H1 (cell line): ENCODE measurements at regions not wholly inside any gene's neighbourhood (a gene's known extent, or its start where the extent isn't known, plus 50 kb on each side); places are given as distances from the start of the nearest gene placed in this dataset.

Source experiments
- BACH1 ChIP-seq: IDR thresholded peaks from 2 replicates; pipeline ENCODE4 v1.6.1; 2012; ENCODE audit warnings: low read length, improper control_type of control experiment
- BCL11A ChIP-seq, 2 experiments: IDR thresholded peaks; one replicate each; pipeline ENCODE4 v1.6.1; 2011; ENCODE audit warnings: low read depth in 2 of 2, low read length in 2 of 2, mild to moderate bottlenecking in 2 of 2
- CHD2 ChIP-seq: IDR thresholded peaks from 2 replicates; pipeline ENCODE4 v1.6.1; 2012; ENCODE audit warnings: low read length, improper control_type of control experiment
- CHD7 ChIP-seq: fragments of 300-600 bp; sonication (generic); IDR thresholded peaks from 2 replicates; pipeline ENCODE4 v1.7.1; 2012; ENCODE audit warnings: low read length, moderate library complexity, mild to moderate bottlenecking, inconsistent platforms; ENCODE audit not compliant: insufficient replicate concordance
- EP300 ChIP-seq, 2 experiments: IDR thresholded peaks; 1 replicate in 1 of 2; 2 replicates in 1 of 2; pipeline ENCODE4 v1.6.1; 2011 to 2012; ENCODE audit warnings: low read depth in 2 of 2, low read length in 2 of 2, mild to moderate bottlenecking in 2 of 2, borderline replicate concordance in 1 of 2, inconsistent platforms in 1 of 2, moderate library complexity in 1 of 2
- JUN ChIP-seq: IDR thresholded peaks from 2 replicates; pipeline ENCODE4 v1.6.1; 2011; ENCODE audit warnings: low read depth, mild to moderate bottlenecking, improper control_type of control experiment, low read length
- POU5F1 ChIP-seq: IDR thresholded peaks from 2 replicates; pipeline ENCODE4 v1.6.1; 2011; ENCODE audit warnings: low read depth, mild to moderate bottlenecking, low read length, moderate library complexity
- SAP30 ChIP-seq: fragments of 300-600 bp; sonication (generic); IDR thresholded peaks from 2 replicates; pipeline ENCODE4 v1.7.1; 2012; ENCODE audit warnings: low read length, moderate library complexity, mild to moderate bottlenecking, inconsistent platforms; ENCODE audit not compliant: insufficient read depth, insufficient replicate concordance
- SIN3A ChIP-seq, 2 experiments: IDR thresholded peaks in 1 of 2; conservative IDR thresholded peaks in 1 of 2; 2 replicates each; pipeline ENCODE4 v1.6.1; 2011 to 2012; ENCODE audit warnings: low read length in 2 of 2, improper control_type of control experiment in 1 of 2, low read depth in 1 of 2, mild to moderate bottlenecking in 1 of 2
- TF ChIP-seq, protein P1 (sequence below): IDR thresholded peaks from 2 replicates; pipeline ENCODE4 v1.6.1; 2011; ENCODE audit warnings: low read length, improper control_type of control experiment

DNA sequence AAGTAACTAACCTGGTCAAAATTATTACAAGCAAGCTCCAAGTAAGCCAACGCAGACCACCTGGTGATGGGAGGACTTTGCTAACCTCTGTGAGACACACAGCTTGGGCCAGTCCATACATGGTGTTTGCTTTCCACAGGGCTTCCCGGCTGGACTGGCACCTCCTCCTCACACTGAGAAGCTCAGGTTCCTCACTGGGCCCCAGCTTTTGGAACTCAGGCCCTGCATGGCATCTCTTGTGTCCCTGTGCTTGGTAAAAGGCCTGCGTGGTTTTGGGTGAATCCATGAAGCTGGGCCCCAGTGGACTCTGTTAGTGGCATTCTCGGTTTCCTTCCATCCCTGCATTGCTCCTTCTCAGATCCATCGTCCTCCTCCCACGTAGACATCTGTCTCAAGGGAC, 123.4 kb downstream of the VAPA start (continued):
- no peak for TF ChIP-seq CHD7
- TF ChIP-seq EP300 (IDR thresholded peaks at IDR 0.05; ENCODE audit: borderline replicate concordance in 1 of 2, low read depth in 2 of 2, low read length in 2 of 2): no peak
- TF ChIP-seq CHD2: no peak
- no peak for TF ChIP-seq BCL11A (IDR thresholded peaks at IDR 0.05; ENCODE audit: low read depth in 2 of 2, low read length in 2 of 2)
- no peak for TF ChIP-seq BACH1
- no peak for TF ChIP-seq POU5F1
- no peak for TF ChIP-seq SAP30
- TF ChIP-seq SIN3A (conservative IDR thresholded peaks at IDR 0.05 in 1 of 2, IDR thresholded peaks at IDR 0.05 in 1 of 2; ENCODE audit: low read depth in 1 of 2, low read length in 2 of 2): no peak
- TF ChIP-seq, protein P1, sequence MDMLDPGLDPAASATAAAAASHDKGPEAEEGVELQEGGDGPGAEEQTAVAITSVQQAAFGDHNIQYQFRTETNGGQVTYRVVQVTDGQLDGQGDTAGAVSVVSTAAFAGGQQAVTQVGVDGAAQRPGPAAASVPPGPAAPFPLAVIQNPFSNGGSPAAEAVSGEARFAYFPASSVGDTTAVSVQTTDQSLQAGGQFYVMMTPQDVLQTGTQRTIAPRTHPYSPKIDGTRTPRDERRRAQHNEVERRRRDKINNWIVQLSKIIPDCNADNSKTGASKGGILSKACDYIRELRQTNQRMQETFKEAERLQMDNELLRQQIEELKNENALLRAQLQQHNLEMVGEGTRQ: no peak
- TF ChIP-seq JUN: no peak
